ENCODE measurements at regions not wholly inside any gene's neighbourhood (a gene's known extent, or its start where the extent isn't known, plus 50 kb on each side); places are given as distances from the start of the nearest gene placed in this dataset.
"Not testable (repeated sequence)": the region's sequence is repeated elsewhere in the genome, so short reads cannot be mapped to it uniquely, and the experiment has no call there.

GRCh38 chr11:128161436-128161835, 425.9 kb downstream of the ETS1 start:
- no peak for DNase-seq (ENCODE audit: low read depth in 3 of 3)

GRCh38 chr11:128158860-128159259, 428.5 kb downstream of the ETS1 start:
- no peak for DNase-seq (ENCODE audit: low read depth in 3 of 3)

GRCh38 chr11:128157423-128158298, 429.7 kb downstream of the ETS1 start:
- peak; percentile 14 to 61 (median 42) for DNase-seq (ENCODE audit: low read depth in 3 of 3)

GRCh38 chr11:128156486-128156885, 430.9 kb downstream of the ETS1 start:
- no peak for DNase-seq (ENCODE audit: low read depth in 3 of 3)

GRCh38 chr11:128155590-128155989, 431.8 kb downstream of the ETS1 start:
- no peak for DNase-seq (ENCODE audit: low read depth in 3 of 3)

GRCh38 chr11:128153697-128154048, 433.7 kb downstream of the ETS1 start:
- no peak for DNase-seq (ENCODE audit: low read depth in 3 of 3)

- DNase-seq (ENCODE audit: low read depth in 3 of 3) = no peak
These were observed 434.3 kb downstream of the ETS1 start for GRCh38 chr11:128152796-128153696.

GRCh38 chr11:128151780-128152179, 435.6 kb downstream of the ETS1 start:
- DNase-seq (ENCODE audit: low read depth in 3 of 3) = no peak

GRCh38 chr11:128151338-128151737, 436.0 kb downstream of the ETS1 start:
- DNase-seq (ENCODE audit: low read depth in 3 of 3) = no peak

- DNase-seq (ENCODE audit: low read depth in 3 of 3) = no peak
These were observed 439.1 kb downstream of the ETS1 start for GRCh38 chr11:128148208-128148607.

GRCh38 chr11:128146926-128147605, 440.3 kb downstream of the ETS1 start:
- no peak for DNase-seq (ENCODE audit: low read depth in 3 of 3)

GRCh38 chr11:128140293-128140692, 447.1 kb downstream of the ETS1 start:
- DNase-seq (ENCODE audit: low read depth in 3 of 3) = not testable (repeated sequence)

GRCh38 chr11:128135451-128135850, 451.9 kb downstream of the ETS1 start:
- no peak for DNase-seq (ENCODE audit: low read depth in 3 of 3)

GRCh38 chr11:128133501-128133900, 453.9 kb downstream of the ETS1 start:
- no peak for DNase-seq (ENCODE audit: low read depth in 3 of 3)

- DNase-seq (ENCODE audit: low read depth in 3 of 3) = no peak
These were observed 457.3 kb downstream of the ETS1 start for GRCh38 chr11:128130052-128130451.

- no peak for DNase-seq (ENCODE audit: low read depth in 3 of 3)
These were observed 461.6 kb downstream of the ETS1 start for GRCh38 chr11:128125723-128126122.

- DNase-seq (ENCODE audit: low read depth in 3 of 3) = no peak
These were observed 470.5 kb downstream of the ETS1 start for GRCh38 chr11:128116885-128117284.

GRCh38 chr11:128116447-128116846, 470.9 kb downstream of the ETS1 start:
- DNase-seq (ENCODE audit: low read depth in 3 of 3) = no peak

GRCh38 chr11:128105950-128106349, 481.4 kb downstream of the ETS1 start:
- no peak for DNase-seq (ENCODE audit: low read depth in 3 of 3)

- no peak for DNase-seq (ENCODE audit: low read depth in 3 of 3)
These were observed 481.8 kb downstream of the ETS1 start for GRCh38 chr11:128105511-128105910.

GRCh38 chr11:128103278-128103873, 484.0 kb downstream of the ETS1 start:
- DNase-seq (ENCODE audit: low read depth in 3 of 3) = no peak

GRCh38 chr11:128098781-128099180, 488.6 kb downstream of the ETS1 start:
- no peak for DNase-seq (ENCODE audit: low read depth in 3 of 3)
